Stimulated activated memory B cell treated with anti-CD40 and anti-IgM and Interleukin-4, amounts not matched to agents 10 μg/mL and 1 μg/mL and 100 μg/mL, for 72 hours (primary cell): ENCODE measurements at regions not wholly inside any gene's neighbourhood (a gene's known extent, or its start where the extent isn't known, plus 50 kb on each side); places are given as distances from the start of the nearest gene placed in this dataset.
"Not testable (repeated sequence)": the region's sequence is repeated elsewhere in the genome, so short reads cannot be mapped to it uniquely, and the experiment has no call there.

ENCODE experiments used
- ATAC-seq: fragments of 150-1000 bp; cut with Tn5 transposase; 2 replicates; pipeline ENCODE4 v1.10.0; 2021
- H3K27ac Mint-ChIP-seq: one replicate; pipeline ENCODE4 v1.8.0; 2022; ENCODE audit warnings: mild to moderate bottlenecking, mixed read lengths
- H3K27me3 Mint-ChIP-seq: one replicate; pipeline ENCODE4 v1.8.0; 2022; ENCODE audit warnings: mixed read lengths
- H3K36me3 Mint-ChIP-seq: one replicate; pipeline ENCODE4 v1.8.0; 2022; ENCODE audit warnings: mixed read lengths
- H3K4me1 Mint-ChIP-seq: one replicate; pipeline ENCODE4 v1.8.0; 2022; ENCODE audit warnings: mixed read lengths
- H3K4me3 Mint-ChIP-seq: one replicate; pipeline ENCODE4 v1.8.0; 2022; ENCODE audit warnings: mild to moderate bottlenecking, moderate library complexity, mixed read lengths
- H3K9me3 Mint-ChIP-seq: one replicate; pipeline ENCODE4 v1.8.0; 2022; ENCODE audit warnings: mixed read lengths

DNA sequence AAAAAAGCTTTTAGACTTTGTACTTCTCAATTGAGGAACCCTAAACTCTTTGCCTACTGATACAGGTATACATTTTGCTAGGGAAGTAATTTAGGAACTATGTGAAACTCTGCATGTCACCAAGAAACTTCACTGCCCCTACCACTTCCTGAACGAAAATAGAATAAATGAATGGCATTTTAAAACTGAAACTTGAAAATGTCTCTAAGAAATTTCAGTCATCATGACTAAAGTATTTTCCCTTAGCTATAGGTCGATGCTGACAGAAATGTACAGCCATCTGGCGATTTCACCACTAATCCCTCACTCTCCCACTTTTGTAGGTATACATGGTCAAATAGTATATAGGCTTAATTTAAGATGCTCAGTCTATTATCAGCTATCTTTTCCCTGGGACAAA is 194.9 kb upstream of the SYT10 start:
- no peaks in the 10 kb centered on the region for H3K4me1 Mint-ChIP-seq
- H3K27me3 Mint-ChIP-seq: no peaks in the 10 kb centered on the region
- no peak overlapping the region for H3K4me3 Mint-ChIP-seq
- H3K27ac Mint-ChIP-seq: no peak overlapping the region
- H3K9me3 Mint-ChIP-seq: peaks cover 8% of the 10 kb centered on the region
- no peaks in the 10 kb centered on the region for H3K36me3 Mint-ChIP-seq
- ATAC-seq: no peak

DNA sequence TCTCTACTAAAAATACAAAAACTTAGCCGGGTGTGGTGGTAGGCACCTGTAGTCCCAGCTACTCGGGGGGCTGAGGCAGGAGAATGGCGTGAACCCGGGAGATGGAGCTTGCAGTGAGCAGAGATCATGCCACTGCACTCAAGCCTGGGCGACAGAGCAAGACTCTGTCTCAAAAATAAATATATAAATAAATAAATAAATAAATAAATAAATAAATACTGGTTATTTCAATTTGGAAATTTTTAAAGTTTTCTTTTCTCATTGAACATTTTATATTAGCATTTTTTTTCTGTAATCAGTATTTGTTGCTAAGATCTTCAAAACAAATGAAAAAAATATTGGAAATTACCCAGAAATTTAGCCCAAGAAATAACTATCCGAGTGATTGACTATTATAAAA is 197.3 kb upstream of the SYT10 start:
- H3K4me1 Mint-ChIP-seq, H3K4me3 Mint-ChIP-seq, ATAC-seq, H3K9me3 Mint-ChIP-seq, H3K36me3 Mint-ChIP-seq, H3K27me3 Mint-ChIP-seq, H3K27ac Mint-ChIP-seq: not testable (repeated sequence)

DNA sequence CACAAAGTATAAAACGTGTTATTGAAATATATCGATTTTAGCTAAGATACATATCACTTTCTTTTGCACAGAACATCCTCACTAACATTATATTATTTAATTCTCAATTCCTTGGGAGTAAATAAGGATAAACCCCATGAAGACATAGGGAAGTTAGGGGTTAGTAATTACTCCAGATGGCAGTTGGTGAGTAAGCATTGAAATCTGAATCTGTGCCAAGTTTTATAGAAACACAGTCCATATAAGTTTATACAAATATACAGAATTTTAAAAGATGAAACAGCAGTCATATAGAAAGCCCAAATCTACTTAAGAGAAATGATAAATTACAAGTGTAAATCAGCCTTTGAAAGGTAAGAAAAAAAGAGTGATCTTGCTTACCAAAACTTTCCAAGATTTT is 200.4 kb upstream of the SYT10 start:
- no peak for ATAC-seq
- H3K4me1 Mint-ChIP-seq: no peaks in the 10 kb centered on the region

DNA sequence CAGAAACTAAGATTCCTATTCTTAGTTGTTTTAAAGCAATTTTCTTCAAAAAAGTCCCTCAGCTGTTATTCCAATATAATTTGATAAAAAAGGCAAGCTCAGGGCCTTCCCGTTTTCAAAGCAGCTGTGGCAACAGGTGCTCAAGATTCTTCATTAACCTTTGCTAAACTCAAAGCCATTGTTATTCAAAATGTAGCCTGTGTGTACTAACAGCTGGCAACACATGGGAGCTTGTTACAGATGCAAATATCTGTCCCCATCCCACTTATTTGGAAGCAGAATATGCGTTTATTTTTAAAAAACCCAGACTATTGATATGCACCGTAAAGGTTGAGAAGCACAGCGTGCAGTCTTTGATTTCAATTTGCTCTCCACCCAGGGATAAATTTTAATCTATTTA is 210.4 kb upstream of the SYT10 start:
- H3K4me3 Mint-ChIP-seq: no peak overlapping the region
- H3K36me3 Mint-ChIP-seq: no peaks in the 10 kb centered on the region
- H3K4me1 Mint-ChIP-seq: no peaks in the 10 kb centered on the region
- peaks cover 5% of the 10 kb centered on the region for H3K9me3 Mint-ChIP-seq
- H3K27me3 Mint-ChIP-seq: no peaks in the 10 kb centered on the region
- no peak overlapping the region for H3K27ac Mint-ChIP-seq
- no peak for ATAC-seq

More for the DNA sequence above, 200.4 kb upstream of the SYT10 start:
- H3K36me3 Mint-ChIP-seq: no peaks in the 10 kb centered on the region
- H3K9me3 Mint-ChIP-seq: peaks cover 5% of the 10 kb centered on the region
- H3K4me3 Mint-ChIP-seq: no peak overlapping the region
- no peak overlapping the region for H3K27ac Mint-ChIP-seq
- H3K27me3 Mint-ChIP-seq: no peaks in the 10 kb centered on the region

DNA sequence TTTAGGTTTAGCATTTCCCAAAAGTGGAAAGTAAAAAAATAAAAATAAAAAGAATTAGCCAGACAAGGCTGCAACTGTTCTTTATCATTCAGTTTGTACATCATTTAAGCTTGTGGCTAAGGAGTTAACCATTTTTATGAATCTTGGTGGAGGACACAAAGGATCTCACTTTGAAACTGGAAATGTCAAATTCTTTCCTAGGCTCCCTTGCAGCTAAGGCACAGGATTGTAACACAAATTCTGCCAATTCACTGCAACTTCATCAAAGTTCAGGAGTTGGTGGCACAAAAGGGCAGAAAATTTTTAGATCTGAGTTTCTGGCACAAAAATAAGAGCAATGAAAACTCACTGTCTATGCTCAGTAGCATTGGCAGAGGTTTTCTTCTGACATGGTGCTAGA is 211.2 kb upstream of the SYT10 start:
- Mint-ChIP-seq H3K4me1 (no peaks in the 10 kb centered on the region), H3K4me3 (no peak overlapping the region), H3K36me3 (no peaks in the 10 kb centered on the region), H3K9me3 (peaks cover 5% of the 10 kb centered on the region), H3K27me3 (no peaks in the 10 kb centered on the region), H3K27ac (no peak overlapping the region)
- ATAC-seq: no peak

GRCh38 chr12:33653362-33653761 is 213.7 kb upstream of the SYT10 start:
- ATAC-seq: no peak
- no peaks in the 10 kb centered on the region for H3K27me3 Mint-ChIP-seq
- H3K27ac Mint-ChIP-seq: no peak overlapping the region
- H3K4me3 Mint-ChIP-seq: no peak overlapping the region
- peaks cover 5% of the 10 kb centered on the region for H3K9me3 Mint-ChIP-seq
- H3K4me1 Mint-ChIP-seq: no peaks in the 10 kb centered on the region
- H3K36me3 Mint-ChIP-seq: no peaks in the 10 kb centered on the region

- H3K27ac Mint-ChIP-seq: no peak overlapping the region
- H3K36me3 Mint-ChIP-seq: no peaks in the 10 kb centered on the region
- ATAC-seq: no peak
- no peaks in the 10 kb centered on the region for H3K27me3 Mint-ChIP-seq
- peaks cover 5% of the 10 kb centered on the region for H3K9me3 Mint-ChIP-seq
- H3K4me3 Mint-ChIP-seq: no peak overlapping the region
- no peaks in the 10 kb centered on the region for H3K4me1 Mint-ChIP-seq
These were observed 214.7 kb upstream of the SYT10 start for GRCh38 chr12:33654313-33654712.

- Mint-ChIP-seq H3K4me1 (no peaks in the 10 kb centered on the region), H3K27me3 (no peaks in the 10 kb centered on the region), H3K36me3 (no peaks in the 10 kb centered on the region), H3K27ac (no peak overlapping the region), H3K4me3 (no peak overlapping the region), H3K9me3 (no peaks in the 10 kb centered on the region)
- ATAC-seq: no peak
These were observed 223.5 kb upstream of the SYT10 start for GRCh38 chr12:33663000-33663654.

DNA sequence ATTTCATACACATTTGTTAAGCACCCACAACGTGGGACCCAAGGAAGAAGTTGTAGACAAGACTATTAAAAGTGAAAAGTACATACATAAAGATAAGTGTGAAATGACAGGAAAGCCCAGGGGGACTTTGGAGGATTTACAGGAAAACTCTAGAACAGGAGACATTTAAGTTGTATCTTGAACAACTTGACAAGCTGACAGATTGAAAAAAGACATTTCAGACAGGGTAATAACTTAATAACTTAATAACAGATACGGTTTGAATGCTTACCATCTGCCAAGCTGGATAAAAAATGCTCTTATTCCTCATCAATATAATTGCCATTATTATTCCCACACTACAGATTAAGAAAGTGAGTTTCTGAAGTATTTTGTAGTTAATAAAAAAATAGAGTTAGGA is 229.7 kb upstream of the SYT10 start:
- Mint-ChIP-seq H3K27ac (no peak overlapping the region), H3K4me3 (no peak overlapping the region), H3K4me1 (no peaks in the 10 kb centered on the region), H3K27me3 (no peaks in the 10 kb centered on the region), H3K36me3 (no peaks in the 10 kb centered on the region), H3K9me3 (no peaks in the 10 kb centered on the region)
- ATAC-seq: no peak

DNA sequence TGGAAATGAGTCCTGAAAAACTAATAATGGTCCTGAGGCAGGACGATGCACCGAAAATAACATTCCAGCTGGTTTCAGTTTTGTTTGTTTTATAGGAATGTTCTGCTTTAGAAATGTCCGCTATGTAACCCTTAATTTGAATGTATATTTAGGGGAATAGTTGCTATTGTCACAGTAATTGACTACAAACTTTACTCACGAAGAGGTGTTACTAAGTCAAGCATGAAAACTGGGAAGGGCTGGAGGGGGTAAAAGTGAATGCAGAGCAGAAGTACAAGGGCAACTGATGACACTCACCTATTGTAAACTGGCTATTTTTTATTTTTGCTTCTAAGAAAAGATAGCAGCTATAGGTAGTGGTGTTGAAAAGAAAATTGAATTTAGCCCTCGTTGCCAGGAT is 230.7 kb upstream of the SYT10 start:
- H3K36me3 Mint-ChIP-seq: no peaks in the 10 kb centered on the region
- H3K4me3 Mint-ChIP-seq: no peak overlapping the region
- H3K9me3 Mint-ChIP-seq: no peaks in the 10 kb centered on the region
- no peak for ATAC-seq
- H3K27me3 Mint-ChIP-seq: no peaks in the 10 kb centered on the region
- no peaks in the 10 kb centered on the region for H3K4me1 Mint-ChIP-seq
- no peak overlapping the region for H3K27ac Mint-ChIP-seq

- Mint-ChIP-seq H3K27me3 (no peaks in the 10 kb centered on the region), H3K27ac (no peak overlapping the region), H3K4me3 (no peak overlapping the region), H3K36me3 (no peaks in the 10 kb centered on the region), H3K9me3 (no peaks in the 10 kb centered on the region), H3K4me1 (no peaks in the 10 kb centered on the region)
- ATAC-seq: no peak
These were observed 232.1 kb upstream of the SYT10 start for GRCh38 chr12:33671676-33672075.

- Mint-ChIP-seq H3K36me3 (no peaks in the 10 kb centered on the region), H3K27me3 (no peaks in the 10 kb centered on the region), H3K27ac (no peak overlapping the region), H3K4me3 (no peak overlapping the region), H3K4me1 (no peaks in the 10 kb centered on the region), H3K9me3 (no peaks in the 10 kb centered on the region)
- ATAC-seq: no peak
These were observed 233.4 kb upstream of the SYT10 start for GRCh38 chr12:33672836-33673577.

- no peaks in the 10 kb centered on the region for H3K4me1 Mint-ChIP-seq
- no peaks in the 10 kb centered on the region for H3K27me3 Mint-ChIP-seq
- no peak for ATAC-seq
- H3K27ac Mint-ChIP-seq: no peak overlapping the region
- H3K9me3 Mint-ChIP-seq: no peaks in the 10 kb centered on the region
- H3K36me3 Mint-ChIP-seq: no peaks in the 10 kb centered on the region
- no peak overlapping the region for H3K4me3 Mint-ChIP-seq
These were observed 237.2 kb upstream of the SYT10 start for GRCh38 chr12:33676866-33677265.

- no peak overlapping the region for H3K4me3 Mint-ChIP-seq
- no peaks in the 10 kb centered on the region for H3K9me3 Mint-ChIP-seq
These were observed 238.8 kb upstream of the SYT10 start for GRCh38 chr12:33678221-33678964.

DNA sequence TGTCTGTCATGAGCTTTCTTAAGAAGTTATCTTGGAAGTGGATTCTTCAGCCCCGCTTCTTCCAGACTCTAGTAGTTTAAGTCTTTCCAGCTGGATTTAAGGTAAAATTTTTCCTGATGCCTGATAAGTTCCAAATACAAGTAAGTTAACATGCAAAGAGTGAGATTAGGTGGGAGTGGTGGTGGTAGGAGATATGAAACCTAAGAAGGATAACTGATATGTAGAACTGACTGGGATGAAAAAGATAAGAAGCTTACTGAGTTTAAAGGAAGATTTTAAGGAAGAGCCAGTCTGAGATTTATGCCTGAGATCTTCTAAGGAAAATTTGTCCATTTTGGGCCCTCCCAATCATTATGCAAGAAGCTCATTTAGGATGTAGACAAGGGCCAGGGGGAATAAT is 250.9 kb upstream of the SYT10 start:
- H3K36me3 Mint-ChIP-seq: no peaks in the 10 kb centered on the region

More at GRCh38 chr12:33678221-33678964, 238.8 kb upstream of the SYT10 start:
- no peak overlapping the region for H3K27ac Mint-ChIP-seq
- H3K4me1 Mint-ChIP-seq: no peaks in the 10 kb centered on the region
- ATAC-seq: no peak
- no peaks in the 10 kb centered on the region for H3K36me3 Mint-ChIP-seq
- no peaks in the 10 kb centered on the region for H3K27me3 Mint-ChIP-seq

DNA sequence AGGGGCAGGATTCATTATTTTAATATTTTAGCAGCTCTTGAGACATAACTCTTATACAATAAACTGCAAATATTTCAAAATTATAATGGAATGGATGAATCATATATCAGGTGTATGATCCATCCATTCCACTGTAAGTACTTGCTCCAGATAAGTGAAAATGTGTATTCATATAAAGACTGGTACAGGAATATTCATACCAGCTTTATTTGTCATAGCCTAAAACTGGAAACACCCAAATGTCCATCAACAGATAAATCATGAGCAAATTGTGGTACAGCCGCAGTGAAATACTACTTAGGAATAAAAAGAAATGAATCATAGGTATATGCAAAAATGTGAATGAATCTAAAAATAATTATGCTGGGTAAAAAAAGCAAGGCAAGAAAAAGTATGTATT is 263.6 kb upstream of the SYT10 start:
- Mint-ChIP-seq H3K36me3 (no peaks in the 10 kb centered on the region), H3K4me3 (no peak overlapping the region), H3K27ac (no peak overlapping the region)

More for the DNA sequence above, 250.9 kb upstream of the SYT10 start:
- no peaks in the 10 kb centered on the region for H3K4me1 Mint-ChIP-seq
- no peaks in the 10 kb centered on the region for H3K27me3 Mint-ChIP-seq
- peaks cover 7% of the 10 kb centered on the region for H3K9me3 Mint-ChIP-seq
- H3K4me3 Mint-ChIP-seq: no peak overlapping the region
- ATAC-seq: no peak
- H3K27ac Mint-ChIP-seq: no peak overlapping the region

More for the DNA sequence above, 263.6 kb upstream of the SYT10 start:
- Mint-ChIP-seq H3K9me3 (no peaks in the 10 kb centered on the region), H3K4me1 (no peaks in the 10 kb centered on the region), H3K27me3 (no peaks in the 10 kb centered on the region)
- no peak for ATAC-seq
